ENCODE measurements at regions not wholly inside any gene's neighbourhood (a gene's known extent, or its start where the extent isn't known, plus 50 kb on each side); places are given as distances from the start of the nearest gene placed in this dataset.

- TF ChIP-seq POLR2A (IDR thresholded peaks at IDR 0.05; ENCODE audit: low read depth, low read length) (no peak), POLR2AphosphoS5 (IDR thresholded peaks at IDR 0.05; ENCODE audit: low read depth, low read length) (no peak)
Observed at GRCh38 chr3:159620281-159620680, 368.4 kb upstream of the IL12A start.

Measured in GM12892 (cell line).